Testis (tissue), 2 donors: ENCODE measurements at regions not wholly inside any gene's neighbourhood (a gene's known extent, or its start where the extent isn't known, plus 50 kb on each side); places are given as distances from the start of the nearest gene placed in this dataset.

Source experiments
- POLR2A ChIP-seq: fragments of 450-650 bp; IDR thresholded peaks from one replicate; pipeline ENCODE4 v1.6.1; 2017; ENCODE audit warnings: antibody characterized with exemption, mild to moderate bottlenecking, moderate library complexity
- TF ChIP-seq, protein P1 (sequence below), 3 experiments: fragments of 450-650 bp in 2 of 3; fragments of 200-600 bp in 1 of 3; sonication (generic) in 1 of 3; IDR thresholded peaks; one replicate each; pipeline ENCODE4 v1.5.1; 2016 to 2019; ENCODE audit warnings: antibody characterized with exemption in 3 of 3, mild to moderate bottlenecking in 2 of 3, moderate library complexity in 1 of 3

DNA sequence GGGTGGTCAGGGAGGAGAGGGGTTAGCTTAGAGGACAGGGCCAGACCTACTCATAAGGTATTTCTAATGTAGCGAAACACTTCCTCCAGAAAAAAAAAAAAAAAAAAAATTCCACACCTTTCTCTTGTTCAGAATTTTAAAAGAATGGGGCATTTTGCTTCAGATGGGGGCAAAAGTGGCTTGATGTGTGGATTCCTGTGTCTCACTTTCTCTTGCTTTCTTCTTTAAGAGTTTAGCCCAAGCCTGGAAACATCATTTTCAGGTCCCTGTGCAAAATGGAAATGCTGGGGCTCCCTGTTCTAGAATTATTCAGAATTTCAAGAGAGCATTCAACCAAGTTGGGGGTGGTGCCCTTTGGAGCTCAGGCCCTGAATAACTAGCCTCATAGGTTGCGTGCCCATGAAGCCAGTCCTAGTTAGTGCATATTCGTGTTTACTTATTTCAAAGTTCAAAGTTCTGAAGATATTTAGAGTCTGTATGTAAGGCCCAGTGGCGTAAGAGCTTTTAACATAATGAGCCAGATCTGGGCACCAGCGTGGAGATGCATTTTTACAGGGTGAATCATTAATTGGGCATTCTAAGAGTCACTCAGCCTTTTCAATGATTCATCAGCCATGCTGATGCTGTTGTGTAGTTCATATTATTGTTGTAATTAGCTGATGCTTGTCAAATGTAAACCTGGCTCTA lies 104.5 kb downstream of the RPLP1 start:
- TF ChIP-seq POLR2A: no peak
- TF ChIP-seq, protein P1, sequence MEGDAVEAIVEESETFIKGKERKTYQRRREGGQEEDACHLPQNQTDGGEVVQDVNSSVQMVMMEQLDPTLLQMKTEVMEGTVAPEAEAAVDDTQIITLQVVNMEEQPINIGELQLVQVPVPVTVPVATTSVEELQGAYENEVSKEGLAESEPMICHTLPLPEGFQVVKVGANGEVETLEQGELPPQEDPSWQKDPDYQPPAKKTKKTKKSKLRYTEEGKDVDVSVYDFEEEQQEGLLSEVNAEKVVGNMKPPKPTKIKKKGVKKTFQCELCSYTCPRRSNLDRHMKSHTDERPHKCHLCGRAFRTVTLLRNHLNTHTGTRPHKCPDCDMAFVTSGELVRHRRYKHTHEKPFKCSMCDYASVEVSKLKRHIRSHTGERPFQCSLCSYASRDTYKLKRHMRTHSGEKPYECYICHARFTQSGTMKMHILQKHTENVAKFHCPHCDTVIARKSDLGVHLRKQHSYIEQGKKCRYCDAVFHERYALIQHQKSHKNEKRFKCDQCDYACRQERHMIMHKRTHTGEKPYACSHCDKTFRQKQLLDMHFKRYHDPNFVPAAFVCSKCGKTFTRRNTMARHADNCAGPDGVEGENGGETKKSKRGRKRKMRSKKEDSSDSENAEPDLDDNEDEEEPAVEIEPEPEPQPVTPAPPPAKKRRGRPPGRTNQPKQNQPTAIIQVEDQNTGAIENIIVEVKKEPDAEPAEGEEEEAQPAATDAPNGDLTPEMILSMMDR (IDR thresholded peaks at IDR 0.05): no peak
